Gastroesophageal sphincter (tissue), 3 donors: ENCODE measurements at regions not wholly inside any gene's neighbourhood (a gene's known extent, or its start where the extent isn't known, plus 50 kb on each side); places are given as distances from the start of the nearest gene placed in this dataset.

Experiments
- CTCF ChIP-seq, 4 experiments: fragments of 200-600 bp in 2 of 4; fragments of 450-650 bp in 2 of 4; sonication (generic) in 1 of 4; IDR thresholded peaks; one replicate each; pipeline ENCODE4 v1.5.1; 2017 to 2019; ENCODE audit warnings: antibody characterized with exemption in 4 of 4, mild to moderate bottlenecking in 2 of 4, moderate library complexity in 2 of 4
- EP300 ChIP-seq: sonication (generic); formaldehyde crosslinking; IDR thresholded peaks from one replicate; pipeline ENCODE4 v1.6.1; 2017; ENCODE audit warnings: antibody characterized with exemption, mild to moderate bottlenecking
- POLR2A ChIP-seq, 2 donors: fragments of 450-650 bp; IDR thresholded peaks; one replicate each; pipeline ENCODE4 v1.6.1; 2017; ENCODE audit warnings: antibody characterized with exemption in 2 of 2, mild to moderate bottlenecking in 2 of 2, moderate library complexity in 1 of 2
- POLR2AphosphoS5 ChIP-seq: sonication (generic); formaldehyde crosslinking; IDR thresholded peaks from one replicate; pipeline ENCODE4 v1.6.1; 2017; ENCODE audit warnings: antibody characterized with exemption

- TF ChIP-seq CTCF (IDR thresholded peaks at IDR 0.05) (no peak), POLR2AphosphoS5 (no peak), EP300 (no peak), POLR2A (IDR thresholded peaks at IDR 0.05) (no peak)
Measured at GRCh38 chr3:21067031-21067813, 683.8 kb downstream of the ZNF385D start.
